H9 (cell line): ENCODE measurements at regions not wholly inside any gene's neighbourhood (a gene's known extent, or its start where the extent isn't known, plus 50 kb on each side); places are given as distances from the start of the nearest gene placed in this dataset.
A peak's percentile ranks its signal among the peaks of the same experiment; 100 is the strongest.

Experiments
- DNase-seq: peaks from one replicate; pipeline ENCODE4 v3.0.0-alpha.2; 2017
- H2AFZ ChIP-seq: one replicate; pipeline ENCODE4 v1.6.1; 2013; ENCODE audit warnings: mild to moderate bottlenecking, low read length, control low read depth, moderate library complexity
- H2AK5ac ChIP-seq: 2 replicates; pipeline ENCODE4 v1.6.1; 2013; ENCODE audit warnings: low read length, control low read depth, mixed read lengths; ENCODE audit not compliant: insufficient read length
- H2BK120ac ChIP-seq: one replicate; pipeline ENCODE4 v1.6.1; 2013; ENCODE audit warnings: low read depth, mild to moderate bottlenecking, low read length, control low read depth, inconsistent platforms; ENCODE audit not compliant: poor library complexity, severe bottlenecking
- H2BK12ac ChIP-seq: 2 replicates; pipeline ENCODE4 v1.6.1; 2013; ENCODE audit warnings: low read length, control low read depth, mixed read lengths, low read depth; ENCODE audit not compliant: insufficient read length
- H2BK15ac ChIP-seq: 2 replicates; pipeline ENCODE4 v1.6.1; 2013; ENCODE audit warnings: low read depth, low read length, control low read depth
- H2BK20ac ChIP-seq: one replicate; pipeline ENCODE4 v1.6.1; 2013; ENCODE audit warnings: low read depth, mild to moderate bottlenecking, low read length, control low read depth, inconsistent platforms; ENCODE audit not compliant: poor library complexity, severe bottlenecking
- H2BK5ac ChIP-seq: 2 replicates; pipeline ENCODE4 v1.6.1; 2013; ENCODE audit warnings: low read length, control low read depth, mixed read lengths; ENCODE audit not compliant: insufficient read length
- H3K14ac ChIP-seq: 2 replicates; pipeline ENCODE4 v1.6.1; 2013; ENCODE audit warnings: low read length, control low read depth; ENCODE audit not compliant: insufficient read depth
- H3K18ac ChIP-seq: 2 replicates; pipeline ENCODE4 v1.6.1; 2013; ENCODE audit warnings: low read depth, mild to moderate bottlenecking, mixed read lengths, low read length, control low read depth; ENCODE audit not compliant: insufficient read length
- H3K23ac ChIP-seq: 2 replicates; pipeline ENCODE4 v1.6.1; 2013; ENCODE audit warnings: low read length, control low read depth, mixed read lengths, low read depth; ENCODE audit not compliant: insufficient read length
- H3K23me2 ChIP-seq: 2 replicates; pipeline ENCODE4 v1.6.1; 2013; ENCODE audit warnings: low read depth, mild to moderate bottlenecking, mixed read lengths, low read length, control low read depth; ENCODE audit not compliant: insufficient read length, poor library complexity, severe bottlenecking
- H3K27ac ChIP-seq: 2 replicates; pipeline ENCODE4 v1.5.1; 2013; ENCODE audit warnings: low read length, control low read depth, mixed read lengths, low read depth; ENCODE audit not compliant: insufficient read length
- H3K27me3 ChIP-seq: 2 replicates; pipeline ENCODE4 v1.6.1; 2013; ENCODE audit warnings: low read length, control low read depth, inconsistent platforms; ENCODE audit not compliant: insufficient read depth
- H3K4ac ChIP-seq: 2 replicates; pipeline ENCODE4 v1.6.1; 2013; ENCODE audit warnings: low read depth, mild to moderate bottlenecking, control low read depth, inconsistent platforms, low read length, moderate library complexity
- H3K4me1 ChIP-seq: 2 replicates; pipeline ENCODE4 v1.6.1; 2013; ENCODE audit warnings: low read length, control low read depth, inconsistent platforms; ENCODE audit not compliant: insufficient read depth
- H3K4me2 ChIP-seq: 2 replicates; pipeline ENCODE4 v1.6.1; 2013; ENCODE audit warnings: low read length, control low read depth, mixed read lengths; ENCODE audit not compliant: insufficient read length, insufficient read depth
- H3K56ac ChIP-seq: 2 replicates; pipeline ENCODE4 v1.6.1; 2013; ENCODE audit warnings: low read depth, mild to moderate bottlenecking, mixed read lengths, low read length, control low read depth; ENCODE audit not compliant: insufficient read length
- H3K79me1 ChIP-seq: 2 replicates; pipeline ENCODE4 v1.6.1; 2013; ENCODE audit warnings: low read depth, mild to moderate bottlenecking, moderate library complexity, low read length, control low read depth, inconsistent platforms; ENCODE audit not compliant: insufficient read depth, poor library complexity, severe bottlenecking
- H3K79me2 ChIP-seq: 2 replicates; pipeline ENCODE4 v1.6.1; 2013; ENCODE audit warnings: low read length, control low read depth, inconsistent platforms; ENCODE audit not compliant: insufficient read depth
- H3K9ac ChIP-seq: 2 replicates; pipeline ENCODE4 v1.6.1; 2013; ENCODE audit warnings: low read length, control low read depth, mixed read lengths; ENCODE audit not compliant: insufficient read length; ENCODE audit errors: extremely low read depth
- H3K9me3 ChIP-seq: one replicate; pipeline ENCODE4 v1.6.1; 2013; ENCODE audit warnings: low read depth, low read length, inconsistent platforms; ENCODE audit not compliant: control insufficient read depth
- H3T11ph ChIP-seq: one replicate; pipeline ENCODE4 v1.6.1; 2013; ENCODE audit warnings: mild to moderate bottlenecking, low read length, control low read depth, inconsistent platforms
- H4K20me1 ChIP-seq: one replicate; pipeline ENCODE4 v1.6.1; 2013; ENCODE audit not compliant: control insufficient read depth, insufficient read length, insufficient read depth
- H4K5ac ChIP-seq: 2 replicates; pipeline ENCODE4 v1.6.1; 2013; ENCODE audit warnings: low read depth, mild to moderate bottlenecking, mixed read lengths, low read length, control low read depth; ENCODE audit not compliant: insufficient read length
- H4K8ac ChIP-seq: replicated peaks from 2 replicates; pipeline ENCODE4 v1.6.1; 2013; ENCODE audit warnings: low read length, control low read depth, mixed read lengths, low read depth; ENCODE audit not compliant: insufficient read length
- H4K91ac ChIP-seq: 2 replicates; pipeline ENCODE4 v1.6.1; 2013; ENCODE audit warnings: low read depth, mild to moderate bottlenecking, moderate library complexity, mixed read lengths, low read length, control low read depth; ENCODE audit not compliant: insufficient read length
- H3K27ac Mint-ChIP-seq, 3 experiments: 2 replicates in 2 of 3; 3 replicates in 1 of 3; pipeline ENCODE4 v1.8.0; 2020 to 2021; ENCODE audit warnings: mixed read lengths in 3 of 3, mild to moderate bottlenecking in 1 of 3, moderate library complexity in 1 of 3
- H3K27me3 Mint-ChIP-seq: 2 replicates; pipeline ENCODE4 v1.8.0; 2021; ENCODE audit warnings: low read depth, mild to moderate bottlenecking, moderate library complexity, mixed read lengths
- H3K36me3 Mint-ChIP-seq, 3 experiments: 2 replicates in 2 of 3; 3 replicates in 1 of 3; pipeline ENCODE4 v1.8.0; 2020 to 2021; ENCODE audit warnings: low read depth in 3 of 3, mixed read lengths in 3 of 3; ENCODE audit not compliant: insufficient read depth in 1 of 3
- H3K4me1 Mint-ChIP-seq, 2 experiments: 2 replicates each; pipeline ENCODE4 v1.8.0; 2020; ENCODE audit warnings: mixed read lengths in 2 of 2
- H3K4me3 Mint-ChIP-seq, 2 experiments: 2 replicates in 1 of 2; 3 replicates in 1 of 2; pipeline ENCODE4 v1.8.0; 2020 to 2021; ENCODE audit warnings: mild to moderate bottlenecking in 2 of 2, mixed read lengths in 2 of 2, moderate library complexity in 1 of 2
- H3K9me3 Mint-ChIP-seq, 2 experiments: 2 replicates in 1 of 2; 3 replicates in 1 of 2; pipeline ENCODE4 v1.8.0; 2020; ENCODE audit warnings: mild to moderate bottlenecking in 2 of 2, mixed read lengths in 2 of 2, moderate library complexity in 1 of 2
- CTCF ChIP-seq: fragments of 200-600 bp; sonication (generic); conservative IDR thresholded peaks from 3 replicates; pipeline ENCODE4 v1.8.0; 2021; ENCODE audit warnings: antibody characterized with exemption, mild to moderate bottlenecking
- WGBS: extraction: QIAGEN DNeasy Blood & Tissue Kit; methylation state at CpG from one replicate; pipeline ENCODE4 v1.1.7; 2013; ENCODE audit warnings: missing lambda C conversion rate, low lambda C conversion rate, mixed read lengths; ENCODE audit not compliant: insufficient read length; ENCODE audit errors: extremely low coverage; 5-methylcytosine and 5-hydroxymethylcytosine counted together

- TF ChIP-seq CTCF, result no peak
- no peak overlapping the region for H3K9ac ChIP-seq
- H3K27ac ChIP-seq, result no peak overlapping the region
- no peak overlapping the region for H2BK15ac ChIP-seq
- H2BK12ac ChIP-seq, result no peak overlapping the region
- no peak overlapping the region for H3K4me2 ChIP-seq
- H2BK5ac ChIP-seq, result no peak overlapping the region
- Mint-ChIP-seq H3K27ac (peak overlapping the region in 1 of 3 experiments; percentile 65; a peak in 3 of 7 replicates), H3K4me3 (no peak overlapping the region), H3K27me3 (no peaks in the 10 kb centered on the region), H3K36me3 (peaks cover 2 to 13% (median 3%) of the 10 kb centered on the region in 3 experiments), H3K4me1 (peaks cover 16% of the 10 kb centered on the region in 2 experiments), H3K9me3 (peaks cover 10 to 12% of the 10 kb centered on the region in 2 experiments; a peak in 4 of 5 replicates)
- no peaks in the 10 kb centered on the region; the same call in 1 of the 2 replicates for H3K4me1 ChIP-seq
- WGBS, result no CpG with 5 or more reads among the region's 3 CpGs
- no peaks in the 10 kb centered on the region for H3K79me1 ChIP-seq
- H3K79me2 ChIP-seq, result no peaks in the 10 kb centered on the region
- no peaks in the 10 kb centered on the region for H3K27me3 ChIP-seq
- no peak overlapping the region for H2BK20ac ChIP-seq
- H2BK120ac ChIP-seq, result no peak overlapping the region
- peak overlapping the region; percentile 78 for H2AFZ ChIP-seq
- H3K56ac ChIP-seq, result no peak overlapping the region
- no peak overlapping the region for H4K91ac ChIP-seq
- H3K23ac ChIP-seq, result no peak overlapping the region
- no peak for DNase-seq
- no peaks in the 10 kb centered on the region for H3K9me3 ChIP-seq
- H3K18ac ChIP-seq, result no peak overlapping the region
- no peak overlapping the region for H3T11ph ChIP-seq
- no peak overlapping the region for H4K5ac ChIP-seq
- H2AK5ac ChIP-seq, result no peak overlapping the region
- H3K14ac ChIP-seq, result no peak overlapping the region
- no peaks in the 10 kb centered on the region for H4K20me1 ChIP-seq
- no peak overlapping the region for H4K8ac ChIP-seq
- no peaks in the 10 kb centered on the region for H3K23me2 ChIP-seq
- H3K4ac ChIP-seq, result no peak overlapping the region
Measured at GRCh38 chr1:87464022-87464490, 135.4 kb downstream of the LMO4 start.
